ENCODE measurements at regions not wholly inside any gene's neighbourhood (a gene's known extent, or its start where the extent isn't known, plus 50 kb on each side); places are given as distances from the start of the nearest gene placed in this dataset.
A peak's percentile ranks its signal among the peaks of the same experiment; 100 is the strongest.

- no peak for FAIRE-seq
These were observed 345.2 kb upstream of the PCSK5 start for GRCh38 chr9:75545287-75545686.

DNA sequence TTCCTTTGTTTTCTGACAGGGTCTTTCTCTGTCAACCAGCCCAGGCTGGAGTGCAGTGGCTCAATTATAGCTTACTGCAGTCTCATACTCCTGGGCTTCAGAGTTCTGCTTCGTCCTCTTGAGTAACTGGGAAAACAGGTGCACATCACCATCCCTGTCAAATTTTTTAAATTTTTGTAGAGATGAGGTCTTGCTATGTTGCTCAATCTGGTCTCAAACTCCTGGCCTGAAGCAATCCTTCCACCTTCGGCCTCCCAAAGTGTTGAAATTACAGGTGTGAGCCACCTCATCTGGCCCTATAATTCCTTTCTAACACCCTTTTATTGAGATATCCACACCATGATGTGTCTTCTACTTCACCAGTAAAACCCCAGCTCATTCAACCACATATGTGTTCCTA is 341.6 kb upstream of the PCSK5 start:
- no peak for FAIRE-seq

GRCh38 chr9:75551861-75552260 is 338.6 kb upstream of the PCSK5 start:
- peak; percentile 97 for FAIRE-seq

DNA sequence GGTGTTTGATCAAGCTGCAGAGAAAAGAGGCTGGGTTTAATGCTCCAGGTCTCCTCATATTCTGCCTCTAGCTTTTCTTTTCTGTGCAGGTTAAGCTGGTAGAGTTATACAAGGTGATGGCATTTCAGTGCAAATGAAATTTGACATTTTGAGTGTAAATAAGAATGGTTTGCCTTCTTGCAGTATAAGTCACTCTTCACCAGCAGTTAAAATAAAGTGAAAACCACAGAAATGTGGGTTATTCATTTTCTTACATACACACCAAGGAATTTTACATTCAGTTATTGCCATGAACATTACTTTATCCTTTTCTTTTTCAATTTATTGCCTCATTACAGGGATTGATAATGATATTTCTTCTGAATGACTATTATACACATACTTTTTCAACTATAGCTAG is 337.5 kb upstream of the PCSK5 start:
- no peak for FAIRE-seq

- peak; percentile 78 for FAIRE-seq
These were observed 323.7 kb upstream of the PCSK5 start for GRCh38 chr9:75566813-75567212.

DNA sequence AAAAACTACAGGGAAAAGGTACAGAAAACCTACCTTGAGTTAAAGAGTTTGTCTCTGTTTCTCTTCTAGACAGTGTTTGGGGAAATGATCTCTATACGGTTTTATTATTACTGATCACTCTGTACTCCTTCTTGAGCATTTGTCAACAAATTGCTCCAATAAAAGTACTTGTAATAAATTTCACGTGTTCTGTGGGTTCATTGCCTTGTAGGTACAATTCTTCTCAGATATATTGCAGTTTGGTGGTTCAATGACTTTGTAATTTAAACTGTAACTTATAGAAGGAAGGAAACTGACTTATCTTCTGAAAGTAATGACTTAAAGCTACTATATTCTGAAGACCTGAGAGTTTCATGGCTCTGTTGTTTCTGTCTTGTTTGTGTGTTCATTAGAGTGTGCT is 319.9 kb upstream of the PCSK5 start:
- no peak for FAIRE-seq

DNA sequence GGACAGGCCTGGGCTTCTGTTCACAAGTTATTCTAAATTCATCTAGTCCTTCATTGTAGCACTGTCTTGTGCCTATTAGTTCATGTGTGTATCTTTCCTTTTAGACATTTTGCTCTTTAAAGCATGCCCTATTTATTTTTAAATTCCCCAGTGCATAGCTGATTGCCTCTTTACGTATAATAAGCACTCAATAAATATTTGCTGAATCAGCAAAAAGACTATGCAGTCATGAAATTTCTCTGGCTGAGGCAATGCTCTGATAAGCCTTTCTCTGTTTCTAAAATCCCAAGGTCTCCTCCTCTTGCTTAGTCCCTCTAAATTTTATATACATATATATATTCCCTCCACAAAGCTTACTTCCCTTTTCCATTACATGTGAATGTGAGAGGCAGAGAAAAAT is 315.9 kb upstream of the PCSK5 start:
- FAIRE-seq: no peak

DNA sequence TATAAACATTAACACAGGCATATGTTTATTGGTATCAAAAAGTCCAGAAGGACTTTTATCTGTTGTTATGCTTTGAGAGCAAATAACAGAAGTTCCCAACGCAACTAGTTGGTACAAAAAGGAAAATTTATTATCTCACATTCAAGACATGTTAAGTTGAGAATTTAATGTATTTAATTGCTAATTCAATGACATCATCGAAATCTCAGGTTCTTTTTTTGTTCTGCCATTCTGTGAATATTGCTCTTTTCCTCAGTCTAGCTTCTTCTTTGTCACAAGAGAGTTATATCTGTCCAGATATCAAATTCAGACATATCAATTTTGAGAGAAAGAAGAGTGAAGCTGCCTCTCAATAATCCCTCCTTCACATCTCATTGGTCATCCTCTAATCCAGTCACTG is 307.6 kb upstream of the PCSK5 start:
- no peak for FAIRE-seq

DNA sequence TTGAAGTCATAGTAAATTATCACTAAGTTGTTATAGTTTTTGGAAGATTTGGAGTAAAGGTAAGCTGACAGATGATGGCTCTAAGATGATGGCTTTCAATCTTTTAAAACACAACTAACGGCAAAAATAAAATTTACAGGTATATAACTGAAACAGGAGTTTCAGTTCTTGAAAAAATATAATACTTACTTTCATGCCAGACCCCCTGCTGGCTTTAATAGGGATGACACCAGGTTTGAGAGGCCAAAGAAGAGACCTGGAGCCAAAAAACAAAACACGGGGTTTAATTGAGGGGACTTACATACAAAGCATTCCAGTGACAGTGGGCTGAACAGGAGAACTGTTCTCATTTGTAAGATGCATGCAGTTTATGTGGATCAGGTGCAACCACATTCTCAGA is 301.7 kb upstream of the PCSK5 start:
- FAIRE-seq: no peak

DNA sequence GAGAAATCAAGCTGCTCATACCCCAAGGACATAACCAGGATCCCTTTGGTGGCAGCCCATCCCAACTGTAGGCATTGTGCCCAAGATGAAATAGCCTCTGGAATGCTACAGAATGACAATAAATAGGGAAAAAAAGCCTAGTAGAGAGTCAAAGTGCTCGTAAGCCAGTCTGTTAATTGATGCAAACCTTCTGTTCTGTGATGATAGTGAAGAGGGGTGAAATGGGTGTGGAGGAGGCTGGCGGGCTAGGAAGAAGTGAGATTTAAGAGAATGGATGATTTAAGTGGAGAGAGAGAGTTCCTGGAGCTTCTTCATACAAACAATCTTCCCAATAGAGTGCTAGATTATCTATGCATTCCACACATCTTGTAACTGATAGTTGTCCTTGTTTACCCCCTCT is 301.0 kb upstream of the PCSK5 start:
- no peak for FAIRE-seq

- FAIRE-seq: peak; percentile 69
These were observed 298.5 kb upstream of the PCSK5 start for GRCh38 chr9:75591972-75592371.

DNA sequence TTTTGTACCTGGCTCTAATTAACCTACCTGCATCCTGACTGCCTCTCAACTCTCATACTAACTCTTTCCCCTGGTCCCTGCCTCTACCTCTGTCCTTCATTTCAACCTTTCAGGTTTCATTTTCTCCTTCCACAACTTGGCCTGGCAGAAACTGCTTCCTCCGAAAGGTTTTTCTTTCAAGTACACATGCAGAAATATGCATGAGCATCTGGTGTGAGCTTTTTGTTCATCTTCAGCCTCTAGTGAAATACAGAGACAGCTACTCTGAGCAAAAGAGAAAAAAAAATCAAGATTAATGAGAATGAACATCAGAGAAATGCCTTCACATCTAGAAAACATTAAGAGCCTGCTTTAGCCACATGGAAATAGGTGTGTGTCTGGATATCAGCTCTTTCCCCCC is 297.9 kb upstream of the PCSK5 start:
- no peak for FAIRE-seq

DNA sequence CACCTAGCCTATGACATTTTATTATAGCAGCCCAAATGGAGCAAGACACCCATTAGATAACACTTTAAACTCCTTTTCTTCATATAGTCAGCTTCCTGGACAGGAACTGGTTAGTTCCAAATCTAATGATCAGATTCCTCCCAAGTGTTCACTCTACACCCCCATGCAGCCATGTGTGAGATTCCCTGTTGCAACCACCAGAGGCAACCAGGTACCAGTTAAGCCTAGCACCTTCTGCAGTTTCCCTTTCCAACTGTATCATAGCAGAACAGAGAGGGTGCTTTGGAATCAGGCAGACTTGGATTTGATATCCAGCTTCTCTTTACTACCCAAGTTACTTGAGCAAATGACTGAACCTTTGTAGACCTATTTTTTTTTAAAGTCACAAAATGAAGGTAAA is 296.6 kb upstream of the PCSK5 start:
- FAIRE-seq: no peak

GRCh38 chr9:75599126-75599525 is 291.3 kb upstream of the PCSK5 start:
- no peak for FAIRE-seq

DNA sequence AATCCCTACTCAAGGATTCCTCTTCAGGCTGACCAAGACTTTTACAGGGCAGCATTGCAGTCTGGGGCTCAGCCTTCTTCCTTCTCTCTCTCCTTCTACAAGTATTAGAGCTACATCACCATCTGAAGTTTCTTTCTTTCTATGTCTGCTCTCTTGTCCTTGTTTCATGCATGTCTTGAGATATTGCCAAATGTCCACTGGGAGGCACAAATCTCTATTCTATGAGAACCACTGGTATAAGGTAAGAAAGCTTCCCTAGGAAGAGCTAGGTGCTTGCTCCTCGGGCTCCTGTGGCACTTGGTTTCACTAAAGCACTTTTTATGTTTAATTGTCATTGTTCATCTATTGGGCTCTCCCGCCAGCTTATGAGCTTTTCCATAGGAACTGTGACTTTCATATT is 289.2 kb upstream of the PCSK5 start:
- FAIRE-seq: no peak

DNA sequence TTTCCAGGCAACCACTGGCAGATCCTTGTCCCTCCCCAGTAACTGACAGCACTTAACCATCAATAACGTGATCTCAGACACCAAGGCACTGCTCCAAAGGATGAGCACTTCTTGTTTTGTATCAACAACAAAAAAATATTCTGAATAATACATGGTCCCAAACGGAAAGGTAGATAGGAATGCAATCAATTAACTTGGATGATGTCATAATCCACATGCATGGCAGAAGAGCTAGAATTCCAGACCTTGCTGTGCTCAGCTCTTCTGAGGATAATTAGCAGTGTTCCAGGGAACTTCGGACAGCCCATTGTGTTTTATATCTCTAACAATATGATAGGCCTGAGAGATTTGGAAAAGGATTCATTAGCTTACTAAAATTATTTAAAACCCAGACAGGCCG is 288.4 kb upstream of the PCSK5 start:
- FAIRE-seq: no peak

DNA sequence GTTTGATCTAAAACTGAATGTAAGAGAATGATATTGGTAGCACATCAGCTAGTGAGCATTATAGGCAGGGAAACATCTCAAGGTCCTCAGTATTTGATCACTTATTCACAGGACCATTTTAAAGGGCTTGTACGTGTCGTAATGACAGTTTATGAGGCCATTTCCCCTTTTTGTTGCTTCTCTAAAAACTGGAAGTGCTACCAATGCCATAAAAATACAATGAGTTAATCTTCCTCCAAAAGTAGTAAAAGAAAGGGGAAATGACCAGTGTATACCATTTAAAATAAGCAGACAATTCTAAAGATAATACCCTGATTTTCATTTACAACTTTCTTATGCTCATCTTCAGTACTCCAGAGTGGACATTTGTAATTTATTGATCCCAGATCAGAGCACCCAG is 285.8 kb upstream of the PCSK5 start:
- FAIRE-seq: no peak

DNA sequence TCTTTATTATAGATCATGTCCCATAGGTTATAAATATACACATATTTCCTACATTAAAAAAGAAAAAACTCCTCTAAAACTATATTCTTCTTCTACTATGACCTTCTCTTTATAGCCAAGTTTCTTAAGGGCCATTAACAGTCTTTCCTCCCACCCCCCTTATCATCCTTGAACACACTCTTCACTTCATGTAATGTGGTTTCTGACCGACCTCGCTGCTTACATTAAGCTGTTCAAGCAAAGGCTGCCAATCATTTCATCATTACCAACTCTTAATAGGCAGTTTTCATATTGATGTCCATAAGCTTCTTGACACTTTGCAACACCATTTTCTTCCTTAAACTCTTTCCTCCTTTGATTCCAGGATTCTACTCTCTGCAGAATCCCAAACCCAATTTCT is 283.0 kb upstream of the PCSK5 start:
- no peak for FAIRE-seq

- FAIRE-seq: peak; percentile 94
These were observed 281.1 kb upstream of the PCSK5 start for GRCh38 chr9:75609401-75609800.

- FAIRE-seq: no peak
These were observed 280.2 kb upstream of the PCSK5 start for GRCh38 chr9:75610246-75610645.

GRCh38 chr9:75612205-75612604 is 278.3 kb upstream of the PCSK5 start:
- no peak for FAIRE-seq

DNA sequence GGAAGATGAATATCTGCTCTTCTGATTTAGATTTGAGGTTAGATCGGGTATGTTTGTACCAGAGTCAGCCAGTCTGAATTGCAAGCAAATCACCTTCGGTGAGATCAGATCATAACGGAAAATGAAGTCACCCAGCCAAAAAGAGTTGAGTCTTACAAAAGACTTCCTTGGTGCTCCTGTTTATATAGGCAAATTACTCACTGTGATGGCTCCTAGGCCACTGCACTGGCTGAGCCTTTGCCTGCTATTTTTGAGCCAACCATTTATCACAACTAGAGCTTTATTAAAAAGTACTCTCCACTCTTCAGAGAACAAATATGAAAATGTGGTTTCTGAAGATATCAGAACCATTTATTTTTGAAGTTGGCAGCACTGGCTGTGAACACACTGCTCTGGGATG is 277.7 kb upstream of the PCSK5 start:
- FAIRE-seq: no peak

GRCh38 chr9:75615284-75615683 is 275.2 kb upstream of the PCSK5 start:
- FAIRE-seq: no peak

- FAIRE-seq: no peak
These were observed 274.4 kb upstream of the PCSK5 start for GRCh38 chr9:75616052-75616451.

GRCh38 chr9:75616841-75617566 is 273.5 kb upstream of the PCSK5 start:
- peak; percentile 35 for FAIRE-seq
